Transverse colon (tissue), 4 donors: ENCODE measurements at regions not wholly inside any gene's neighbourhood (a gene's known extent, or its start where the extent isn't known, plus 50 kb on each side); places are given as distances from the start of the nearest gene placed in this dataset.

Source experiments
- DNase-seq: peaks from one replicate; pipeline ENCODE4 v3.0.0-alpha.2; 2019
- H3K27ac ChIP-seq, 4 donors: fragments of 200-600 bp; sonication (generic); 2 replicates each; pipeline ENCODE4 v1.5.1; 2016 to 2018; ENCODE audit warnings: inconsistent platforms in 4 of 4
- H3K27me3 ChIP-seq: fragments of 200-600 bp; sonication (generic); 2 replicates; pipeline ENCODE4 v1.5.1; 2017; ENCODE audit warnings: inconsistent platforms
- H3K36me3 ChIP-seq, 4 donors: fragments of 200-600 bp; sonication (generic); 2 replicates each; pipeline ENCODE4 v1.5.1; 2017 to 2019; ENCODE audit warnings: inconsistent platforms in 4 of 4
- H3K4me1 ChIP-seq, 4 donors: fragments of 200-600 bp; sonication (generic); 2 replicates each; pipeline ENCODE4 v1.5.1; 2017 to 2020; ENCODE audit warnings: inconsistent platforms in 4 of 4
- H3K4me3 ChIP-seq, 4 donors: fragments of 200-600 bp; sonication (generic); 1 replicate in 1 of 4; 2 replicates in 3 of 4; pipeline versions ENCODE4 v1.5.1 to v1.6.1; 2017 to 2019; ENCODE audit warnings: inconsistent platforms in 4 of 4
- H3K9me3 ChIP-seq, 2 donors: fragments of 200-600 bp; sonication (generic); 2 replicates each; pipeline ENCODE4 v1.5.1; 2017 to 2019; ENCODE audit warnings: inconsistent platforms in 2 of 2
- CTCF ChIP-seq, 5 experiments: fragments of 200-600 bp in 3 of 5; fragments of 450-650 bp in 2 of 5; sonication (generic) in 3 of 5; IDR thresholded peaks; 1 replicate in 2 of 5; 2 replicates in 3 of 5; pipeline ENCODE4 v1.5.1; 2016 to 2017; ENCODE audit warnings: antibody characterized with exemption in 5 of 5, inconsistent platforms in 3 of 5, mild to moderate bottlenecking in 2 of 5, moderate library complexity in 1 of 5
- EP300 ChIP-seq: sonication (generic); formaldehyde crosslinking; IDR thresholded peaks from one replicate; pipeline ENCODE4 v1.6.1; 2017; ENCODE audit warnings: antibody characterized with exemption, low read depth
- POLR2A ChIP-seq: fragments of 450-650 bp; IDR thresholded peaks from one replicate; pipeline ENCODE4 v1.6.1; 2016; ENCODE audit warnings: antibody characterized with exemption, mild to moderate bottlenecking, moderate library complexity
- POLR2AphosphoS5 ChIP-seq, 3 donors: sonication (generic); formaldehyde crosslinking; IDR thresholded peaks; one replicate each; pipeline ENCODE4 v1.6.1; 2016; ENCODE audit warnings: antibody characterized with exemption in 3 of 3
- WGBS, 2 donors: methylation state at CpG; one replicate each; pipeline ENCODE4 v1.1.5; 2018; ENCODE audit warnings: low coverage in 1 of 2; 5-methylcytosine and 5-hydroxymethylcytosine counted together
- in situ Hi-C, 4 donors: fragments of 200-750 bp; cut with MboI; loops; one replicate each; pipeline versions ENCODE4 v1.15.0 to v1.15.1; 2017; ENCODE audit warnings: low sequenced_read_pairs in 3 of 4, low pct_ligation_motif_present in 1 of 4, low pct_unique_long_range_greater_than_20kb in 1 of 4
- intact Hi-C: fragments of 100-400 bp; cut with DNase I; formaldehyde crosslinking; loops from one replicate; pipeline ENCODE4 v1.15.1; 2023; ENCODE audit warnings: low total_unique reads

GRCh38 chr2:145267451-145267850 lies 747.5 kb upstream of the ZEB2 start:
- H3K4me3 ChIP-seq = no peak overlapping the region
- no peak for DNase-seq
- H3K9me3 ChIP-seq = no peaks in the 10 kb centered on the region
- intact Hi-C loops = no loop called here
- no peak overlapping the region for H3K27ac ChIP-seq
- in situ Hi-C loops = no loop called here
- TF ChIP-seq POLR2AphosphoS5 (IDR thresholded peaks at IDR 0.05) = no peak
- no peak for TF ChIP-seq POLR2A
- no peak for TF ChIP-seq CTCF (IDR thresholded peaks at IDR 0.05)
- TF ChIP-seq EP300 = no peak
- H3K27me3 ChIP-seq = no peaks in the 10 kb centered on the region
- H3K36me3 ChIP-seq = no peaks in the 10 kb centered on the region
- no peaks in the 10 kb centered on the region for H3K4me1 ChIP-seq

- Histone ChIP-seq H3K36me3 (no peaks in the 10 kb centered on the region), H3K9me3 (no peaks in the 10 kb centered on the region), H3K27ac (no peak overlapping the region), H3K4me1 (no peaks in the 10 kb centered on the region), H3K27me3 (no peaks in the 10 kb centered on the region), H3K4me3 (no peak overlapping the region)
- no peak for TF ChIP-seq POLR2AphosphoS5 (IDR thresholded peaks at IDR 0.05)
- TF ChIP-seq EP300 = no peak
- TF ChIP-seq CTCF (IDR thresholded peaks at IDR 0.05) = no peak
- no peak for TF ChIP-seq POLR2A
- in situ Hi-C loops = no loop called here
- intact Hi-C loops = no loop called here
- no peak for DNase-seq
- WGBS, 2 donors = 85 to 91% methylated on average over 2 to 6 of the region's 6 CpGs
Observed at GRCh38 chr2:145265244-145265643, 745.3 kb upstream of the ZEB2 start.

- DNase-seq = no peak
- Histone ChIP-seq H3K4me3 (no peak overlapping the region), H3K27me3 (no peaks in the 10 kb centered on the region), H3K27ac (no peak overlapping the region), H3K4me1 (no peaks in the 10 kb centered on the region), H3K9me3 (no peaks in the 10 kb centered on the region), H3K36me3 (no peaks in the 10 kb centered on the region)
- intact Hi-C loops = no loop called here
- in situ Hi-C loops = no loop called here
- 79% methylated on average over 2 of the region's 2 CpGs; no CpG with 5 or more reads in 1 of the 2 donors for WGBS, 2 donors
- TF ChIP-seq EP300 (no peak), POLR2A (no peak), CTCF (IDR thresholded peaks at IDR 0.05) (no peak), POLR2AphosphoS5 (IDR thresholded peaks at IDR 0.05) (no peak)
Observed at GRCh38 chr2:145260674-145261073, 740.8 kb upstream of the ZEB2 start.

GRCh38 chr2:145260081-145260480 lies 740.2 kb upstream of the ZEB2 start:
- Histone ChIP-seq H3K9me3 (no peaks in the 10 kb centered on the region), H3K4me3 (no peak overlapping the region), H3K4me1 (no peaks in the 10 kb centered on the region), H3K36me3 (no peaks in the 10 kb centered on the region), H3K27ac (no peak overlapping the region), H3K27me3 (no peaks in the 10 kb centered on the region)
- no peak for TF ChIP-seq EP300
- intact Hi-C loops = no loop called here
- DNase-seq = no peak
- in situ Hi-C loops = no loop called here

- intact Hi-C loops = no loop called here
Observed at GRCh38 chr2:145258903-145259579, 739.1 kb upstream of the ZEB2 start.

More at GRCh38 chr2:145258903-145259579, 739.1 kb upstream of the ZEB2 start:
- Histone ChIP-seq H3K4me1 (no peaks in the 10 kb centered on the region), H3K4me3 (no peak overlapping the region), H3K9me3 (no peaks in the 10 kb centered on the region), H3K27me3 (no peaks in the 10 kb centered on the region), H3K27ac (no peak overlapping the region), H3K36me3 (no peaks in the 10 kb centered on the region)
- DNase-seq = no peak
- WGBS, 2 donors = 74 to 84% methylated on average over 5 of the region's 5 CpGs
- in situ Hi-C loops = no loop called here
- TF ChIP-seq POLR2A = no peak
- no peak for TF ChIP-seq CTCF (IDR thresholded peaks at IDR 0.05)
- no peak for TF ChIP-seq EP300
- no peak for TF ChIP-seq POLR2AphosphoS5 (IDR thresholded peaks at IDR 0.05)
